ENCODE measurements at regions not wholly inside any gene's neighbourhood (a gene's known extent, or its start where the extent isn't known, plus 50 kb on each side); places are given as distances from the start of the nearest gene placed in this dataset.
A peak's percentile ranks its signal among the peaks of the same experiment; 100 is the strongest.

GRCh38 chr3:56857178-56857577, 55.4 kb upstream of the ARHGEF3 start:
- H3K27me3 ChIP-seq = no peaks in the 10 kb centered on the region
- H3K4me3 ChIP-seq = no peak overlapping the region
- H3K27ac ChIP-seq = no peak overlapping the region
- H3K36me3 ChIP-seq = no peaks in the 10 kb centered on the region
- TF ChIP-seq POLR2AphosphoS5 (IDR thresholded peaks at IDR 0.05) (no peak), POLR2A (IDR thresholded peaks at IDR 0.05) (no peak), CTCF (IDR thresholded peaks at IDR 0.05) (no peak), EP300 (IDR thresholded peaks at IDR 0.05) (no peak)
- H3K9me3 ChIP-seq = no peaks in the 10 kb centered on the region
- no peak for DNase-seq (ENCODE audit: low spot score in 2 of 2)
- 57% methylated on average over 4 of the region's 4 CpGs for WGBS
- peaks cover 5% of the 10 kb centered on the region for H3K4me1 ChIP-seq

GRCh38 chr3:56856752-56857151, 55.0 kb upstream of the ARHGEF3 start:
- H3K36me3 ChIP-seq = no peaks in the 10 kb centered on the region
- no peak overlapping the region for H3K4me3 ChIP-seq
- H3K27me3 ChIP-seq = no peaks in the 10 kb centered on the region
- H3K9me3 ChIP-seq = no peaks in the 10 kb centered on the region
- peaks cover 3% of the 10 kb centered on the region for H3K4me1 ChIP-seq
- H3K27ac ChIP-seq = no peak overlapping the region
- DNase-seq (ENCODE audit: low spot score in 2 of 2) = no peak
- TF ChIP-seq CTCF (IDR thresholded peaks at IDR 0.05) (no peak), EP300 (IDR thresholded peaks at IDR 0.05) (no peak), POLR2A (IDR thresholded peaks at IDR 0.05) (no peak), POLR2AphosphoS5 (IDR thresholded peaks at IDR 0.05) (no peak)

GRCh38 chr3:56855856-56856512, 54.2 kb upstream of the ARHGEF3 start:
- Histone ChIP-seq H3K36me3 (no peaks in the 10 kb centered on the region), H3K27me3 (no peaks in the 10 kb centered on the region), H3K4me1 (peaks cover 3% of the 10 kb centered on the region), H3K27ac (no peak overlapping the region), H3K9me3 (no peaks in the 10 kb centered on the region), H3K4me3 (no peak overlapping the region)
- TF ChIP-seq CTCF (IDR thresholded peaks at IDR 0.05) (peak in 1 of 2 donors; percentile 34), EP300 (IDR thresholded peaks at IDR 0.05) (no peak)
- DNase-seq (ENCODE audit: low spot score in 2 of 2) = no peak
- 83% methylated on average over 9 of the region's 9 CpGs for WGBS

- H3K4me3 ChIP-seq = no peak overlapping the region
- WGBS = 80% methylated on average over 5 of the region's 5 CpGs
- H3K27ac ChIP-seq = no peak overlapping the region
- no peaks in the 10 kb centered on the region for H3K9me3 ChIP-seq
- no peak for TF ChIP-seq POLR2A (IDR thresholded peaks at IDR 0.05)
- H3K36me3 ChIP-seq = no peaks in the 10 kb centered on the region
- no peaks in the 10 kb centered on the region for H3K27me3 ChIP-seq
- H3K4me1 ChIP-seq = peaks cover 3% of the 10 kb centered on the region
- no peak for DNase-seq (ENCODE audit: low spot score in 2 of 2)
Observed at GRCh38 chr3:56854856-56855611, 53.3 kb upstream of the ARHGEF3 start.

GRCh38 chr3:56851966-56852884, 50.5 kb upstream of the ARHGEF3 start:
- WGBS = 89% methylated on average over 9 of the region's 9 CpGs
- H3K36me3 ChIP-seq = no peaks in the 10 kb centered on the region
- TF ChIP-seq EP300 (IDR thresholded peaks at IDR 0.05) (no peak), POLR2AphosphoS5 (IDR thresholded peaks at IDR 0.05) (no peak)
- H3K27me3 ChIP-seq = no peaks in the 10 kb centered on the region
- DNase-seq (ENCODE audit: low spot score in 2 of 2) = no peak
- no peaks in the 10 kb centered on the region for H3K4me1 ChIP-seq
- no peaks in the 10 kb centered on the region for H3K9me3 ChIP-seq
- no peak overlapping the region for H3K4me3 ChIP-seq
- no peak overlapping the region for H3K27ac ChIP-seq

All from suprapubic skin (tissue), 4 donors.